SK-N-SH treated with all-trans-retinoic acid at 6 μM for 48 hours (cell line): ENCODE measurements at regions not wholly inside any gene's neighbourhood (a gene's known extent, or its start where the extent isn't known, plus 50 kb on each side); places are given as distances from the start of the nearest gene placed in this dataset.

Experiments used
- ATAC-seq: fragments of 200-7000 bp; cut with Tn5 transposase; 3 replicates; pipeline ENCODE4 v1.9.1; 2020; ENCODE audit warnings: mild to moderate bottlenecking, moderate library complexity
- ARNTL ChIP-seq: fragments of 450-650 bp; formaldehyde crosslinking; IDR thresholded peaks from 2 replicates; pipeline ENCODE4 v1.5.0; 2020; ENCODE audit warnings: low read depth, mild to moderate bottlenecking, moderate library complexity, borderline replicate concordance
- BACH2 ChIP-seq: fragments of 250-450 bp; sonication (Bioruptor Pico); IDR thresholded peaks from 2 replicates; pipeline ENCODE4 v1.9.0; 2021; ENCODE audit warnings: mild to moderate bottlenecking, borderline replicate concordance
- CSDC2 ChIP-seq: fragments of 250-450 bp; sonication (Bioruptor Pico); IDR thresholded peaks from 2 replicates; pipeline ENCODE4 v1.5.0; 2020; ENCODE audit warnings: mild to moderate bottlenecking, moderate library complexity
- ESRRG ChIP-seq: fragments of 250-450 bp; sonication (Bioruptor Pico); IDR thresholded peaks from 2 replicates; pipeline ENCODE4 v1.6.1; 2021; ENCODE audit warnings: mild to moderate bottlenecking
- GLIS3 ChIP-seq: fragments of 250-450 bp; sonication (Bioruptor Pico); IDR thresholded peaks from 2 replicates; pipeline ENCODE4 v1.5.0; 2020; ENCODE audit warnings: mild to moderate bottlenecking, moderate library complexity
- ISL1 ChIP-seq: fragments of 250-450 bp; sonication (Bioruptor Pico); IDR thresholded peaks from 2 replicates; pipeline ENCODE4 v2.1.2; 2022; ENCODE audit warnings: mild to moderate bottlenecking, moderate library complexity
- OSR1 ChIP-seq: fragments of 250-450 bp; sonication (Bioruptor Pico); IDR thresholded peaks from 2 replicates; pipeline ENCODE4 v1.8.0; 2022; ENCODE audit warnings: moderate library complexity, mild to moderate bottlenecking, inconsistent platforms
- PPARA ChIP-seq: fragments of 250-450 bp; sonication (Bioruptor Pico); IDR thresholded peaks from 2 replicates; pipeline ENCODE4 v1.5.0; 2020; ENCODE audit warnings: mild to moderate bottlenecking, borderline replicate concordance
- RARB ChIP-seq: fragments of 250-450 bp; sonication (Bioruptor Pico); IDR thresholded peaks from 2 replicates; pipeline ENCODE4 v1.8.0; 2021; ENCODE audit warnings: mild to moderate bottlenecking, moderate library complexity
- SNAI2 ChIP-seq: fragments of 250-450 bp; sonication (Bioruptor Pico); IDR thresholded peaks from 2 replicates; pipeline ENCODE4 v1.5.0; 2020; ENCODE audit warnings: mild to moderate bottlenecking, moderate library complexity
- TCF4 ChIP-seq: fragments of 250-450 bp; sonication (Bioruptor Pico); IDR thresholded peaks from 2 replicates; pipeline ENCODE4 v1.8.0; 2021; ENCODE audit warnings: mild to moderate bottlenecking, moderate library complexity, borderline replicate concordance
- TOX ChIP-seq: fragments of 250-450 bp; sonication (Bioruptor Pico); IDR thresholded peaks from 2 replicates; pipeline ENCODE4 v1.8.0; 2021; ENCODE audit warnings: mild to moderate bottlenecking, moderate library complexity, borderline replicate concordance
- ZC3H10 ChIP-seq: fragments of 250-450 bp; sonication (Bioruptor Pico); IDR thresholded peaks from 2 replicates; pipeline ENCODE4 v1.5.1; 2021; ENCODE audit warnings: mild to moderate bottlenecking, moderate library complexity
- ZFP3 ChIP-seq: fragments of 250-450 bp; sonication (Bioruptor Pico); IDR thresholded peaks from 2 replicates; pipeline ENCODE4 v1.5.0; 2020; ENCODE audit warnings: mild to moderate bottlenecking, moderate library complexity
- ZFP30 ChIP-seq: fragments of 450-650 bp; formaldehyde crosslinking; IDR thresholded peaks from 2 replicates; pipeline ENCODE4 v1.5.0; 2022; ENCODE audit warnings: mild to moderate bottlenecking, moderate library complexity
- ZNF565 ChIP-seq: fragments of 450-650 bp; formaldehyde crosslinking; conservative IDR thresholded peaks from 2 replicates; pipeline ENCODE4 v1.5.0; 2020; ENCODE audit warnings: low read depth, mild to moderate bottlenecking, moderate library complexity
- ZNF70 ChIP-seq: fragments of 450-650 bp; formaldehyde crosslinking; IDR thresholded peaks from 2 replicates; pipeline ENCODE4 v1.5.0; 2020; ENCODE audit warnings: mild to moderate bottlenecking, moderate library complexity
- ZNF8 ChIP-seq: fragments of 450-650 bp; formaldehyde crosslinking; IDR thresholded peaks from 2 replicates; pipeline ENCODE4 v1.5.0; 2020; ENCODE audit warnings: mild to moderate bottlenecking, moderate library complexity
- TF ChIP-seq, protein P1 (sequence below): fragments of 250-450 bp; sonication (Bioruptor Pico); IDR thresholded peaks from 2 replicates; pipeline ENCODE4 v1.5.1; 2020; ENCODE audit warnings: low read depth, mild to moderate bottlenecking, moderate library complexity
- TF ChIP-seq, protein P2 (sequence below): fragments of 250-450 bp; sonication (Bioruptor Pico); IDR thresholded peaks from 2 replicates; pipeline ENCODE4 v1.5.0; 2020; ENCODE audit warnings: mild to moderate bottlenecking, moderate library complexity
- TF ChIP-seq, protein P3 (sequence below): fragments of 250-450 bp; sonication (Bioruptor Pico); IDR thresholded peaks from 2 replicates; pipeline ENCODE4 v1.8.0; 2020; ENCODE audit warnings: mild to moderate bottlenecking, moderate library complexity, borderline replicate concordance
- TF ChIP-seq, protein P4 (sequence below): fragments of 250-450 bp; sonication (Bioruptor Pico); IDR thresholded peaks from 2 replicates; pipeline ENCODE4 v1.5.1; 2021; ENCODE audit warnings: mild to moderate bottlenecking, moderate library complexity
- TF ChIP-seq, protein P5 (sequence below): fragments of 250-450 bp; sonication (Bioruptor Pico); IDR thresholded peaks from 2 replicates; pipeline ENCODE4 v1.8.0; 2021; ENCODE audit warnings: low read depth, mild to moderate bottlenecking, moderate library complexity, borderline replicate concordance

DNA sequence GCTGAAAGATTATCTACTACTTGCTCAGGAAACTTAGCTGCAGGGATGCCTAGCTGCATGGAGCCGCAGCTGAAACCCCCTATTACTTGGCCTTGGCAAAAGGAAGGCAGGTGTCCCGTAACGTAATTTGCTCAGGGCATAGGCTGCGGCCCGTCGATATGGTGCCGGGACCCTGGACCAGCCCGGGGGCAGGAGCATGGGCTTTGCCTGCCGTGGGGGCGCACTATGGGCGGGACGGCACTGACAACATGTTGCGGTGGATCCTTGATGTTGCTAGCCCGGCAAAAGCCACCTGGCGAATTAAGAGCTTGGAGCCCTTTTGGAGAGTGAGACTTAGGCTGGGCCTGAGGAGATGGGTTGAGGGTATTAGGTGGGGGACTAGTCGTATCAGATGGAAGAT, 1551.2 kb downstream of the AACS start:
- ATAC-seq: no peak
- TF ChIP-seq ISL1 (CRISPR knock-in tag): no peak
- TF ChIP-seq, protein P1, sequence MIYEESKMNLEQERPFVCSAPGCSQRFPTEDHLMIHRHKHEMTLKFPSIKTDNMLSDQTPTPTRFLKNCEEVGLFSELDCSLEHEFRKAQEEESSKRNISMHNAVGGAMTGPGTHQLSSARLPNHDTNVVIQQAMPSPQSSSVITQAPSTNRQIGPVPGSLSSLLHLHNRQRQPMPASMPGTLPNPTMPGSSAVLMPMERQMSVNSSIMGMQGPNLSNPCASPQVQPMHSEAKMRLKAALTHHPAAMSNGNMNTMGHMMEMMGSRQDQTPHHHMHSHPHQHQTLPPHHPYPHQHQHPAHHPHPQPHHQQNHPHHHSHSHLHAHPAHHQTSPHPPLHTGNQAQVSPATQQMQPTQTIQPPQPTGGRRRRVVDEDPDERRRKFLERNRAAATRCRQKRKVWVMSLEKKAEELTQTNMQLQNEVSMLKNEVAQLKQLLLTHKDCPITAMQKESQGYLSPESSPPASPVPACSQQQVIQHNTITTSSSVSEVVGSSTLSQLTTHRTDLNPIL (CRISPR knock-in tag): no peak
- TF ChIP-seq TCF4 (CRISPR knock-in tag): no peak
- no peak for TF ChIP-seq OSR1 (CRISPR knock-in tag)
- TF ChIP-seq ZC3H10 (CRISPR knock-in tag): no peak

DNA sequence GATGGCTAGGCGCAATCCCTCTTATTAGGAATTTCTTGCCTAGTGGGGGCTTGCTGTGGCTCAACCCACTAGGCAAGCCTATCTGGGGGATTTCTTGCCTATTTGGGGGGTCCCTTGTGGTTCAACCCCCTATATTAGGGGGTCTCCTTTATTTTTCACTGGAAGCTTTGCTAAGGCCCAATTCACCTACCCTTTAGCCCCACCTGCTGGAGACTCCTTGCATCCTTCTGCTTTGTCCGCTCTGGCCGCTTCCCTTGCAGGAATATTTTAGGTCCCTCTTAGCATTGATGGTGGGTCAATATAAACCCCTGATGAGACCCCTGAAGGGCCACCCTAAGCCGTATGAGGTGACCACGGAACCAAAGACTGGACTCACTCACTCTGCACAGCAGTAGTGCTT, 1552.1 kb downstream of the AACS start:
- TF ChIP-seq, protein P1 (CRISPR knock-in tag): no peak
- TF ChIP-seq ESRRG (CRISPR knock-in tag): no peak
- no peak for TF ChIP-seq SNAI2 (CRISPR knock-in tag)
- TF ChIP-seq BACH2 (CRISPR knock-in tag): no peak
- no peak for TF ChIP-seq OSR1 (CRISPR knock-in tag)
- no peak for TF ChIP-seq ZC3H10 (CRISPR knock-in tag)
- TF ChIP-seq, protein P2, sequence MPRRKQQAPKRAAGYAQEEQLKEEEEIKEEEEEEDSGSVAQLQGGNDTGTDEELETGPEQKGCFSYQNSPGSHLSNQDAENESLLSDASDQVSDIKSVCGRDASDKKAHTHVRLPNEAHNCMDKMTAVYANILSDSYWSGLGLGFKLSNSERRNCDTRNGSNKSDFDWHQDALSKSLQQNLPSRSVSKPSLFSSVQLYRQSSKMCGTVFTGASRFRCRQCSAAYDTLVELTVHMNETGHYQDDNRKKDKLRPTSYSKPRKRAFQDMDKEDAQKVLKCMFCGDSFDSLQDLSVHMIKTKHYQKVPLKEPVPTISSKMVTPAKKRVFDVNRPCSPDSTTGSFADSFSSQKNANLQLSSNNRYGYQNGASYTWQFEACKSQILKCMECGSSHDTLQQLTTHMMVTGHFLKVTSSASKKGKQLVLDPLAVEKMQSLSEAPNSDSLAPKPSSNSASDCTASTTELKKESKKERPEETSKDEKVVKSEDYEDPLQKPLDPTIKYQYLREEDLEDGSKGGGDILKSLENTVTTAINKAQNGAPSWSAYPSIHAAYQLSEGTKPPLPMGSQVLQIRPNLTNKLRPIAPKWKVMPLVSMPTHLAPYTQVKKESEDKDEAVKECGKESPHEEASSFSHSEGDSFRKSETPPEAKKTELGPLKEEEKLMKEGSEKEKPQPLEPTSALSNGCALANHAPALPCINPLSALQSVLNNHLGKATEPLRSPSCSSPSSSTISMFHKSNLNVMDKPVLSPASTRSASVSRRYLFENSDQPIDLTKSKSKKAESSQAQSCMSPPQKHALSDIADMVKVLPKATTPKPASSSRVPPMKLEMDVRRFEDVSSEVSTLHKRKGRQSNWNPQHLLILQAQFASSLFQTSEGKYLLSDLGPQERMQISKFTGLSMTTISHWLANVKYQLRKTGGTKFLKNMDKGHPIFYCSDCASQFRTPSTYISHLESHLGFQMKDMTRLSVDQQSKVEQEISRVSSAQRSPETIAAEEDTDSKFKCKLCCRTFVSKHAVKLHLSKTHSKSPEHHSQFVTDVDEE (CRISPR knock-in tag): no peak
- no peak for TF ChIP-seq ZNF8 (CRISPR knock-in tag)
- no peak for TF ChIP-seq ZNF565 (CRISPR knock-in tag)
- no peak for TF ChIP-seq GLIS3 (CRISPR knock-in tag)
- TF ChIP-seq ZFP3: no peak
- TF ChIP-seq ISL1 (CRISPR knock-in tag): no peak
- no peak for TF ChIP-seq RARB (CRISPR knock-in tag)
- no peak for TF ChIP-seq PPARA
- TF ChIP-seq ARNTL (CRISPR knock-in tag): no peak
- no peak for TF ChIP-seq CSDC2 (CRISPR knock-in tag)
- no peak for TF ChIP-seq ZNF70 (CRISPR knock-in tag)
- TF ChIP-seq, protein P3, sequence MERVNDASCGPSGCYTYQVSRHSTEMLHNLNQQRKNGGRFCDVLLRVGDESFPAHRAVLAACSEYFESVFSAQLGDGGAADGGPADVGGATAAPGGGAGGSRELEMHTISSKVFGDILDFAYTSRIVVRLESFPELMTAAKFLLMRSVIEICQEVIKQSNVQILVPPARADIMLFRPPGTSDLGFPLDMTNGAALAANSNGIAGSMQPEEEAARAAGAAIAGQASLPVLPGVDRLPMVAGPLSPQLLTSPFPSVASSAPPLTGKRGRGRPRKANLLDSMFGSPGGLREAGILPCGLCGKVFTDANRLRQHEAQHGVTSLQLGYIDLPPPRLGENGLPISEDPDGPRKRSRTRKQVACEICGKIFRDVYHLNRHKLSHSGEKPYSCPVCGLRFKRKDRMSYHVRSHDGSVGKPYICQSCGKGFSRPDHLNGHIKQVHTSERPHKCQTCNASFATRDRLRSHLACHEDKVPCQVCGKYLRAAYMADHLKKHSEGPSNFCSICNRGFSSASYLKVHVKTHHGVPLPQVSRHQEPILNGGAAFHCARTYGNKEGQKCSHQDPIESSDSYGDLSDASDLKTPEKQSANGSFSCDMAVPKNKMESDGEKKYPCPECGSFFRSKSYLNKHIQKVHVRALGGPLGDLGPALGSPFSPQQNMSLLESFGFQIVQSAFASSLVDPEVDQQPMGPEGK (CRISPR knock-in tag): no peak
- no peak for TF ChIP-seq ZFP30 (CRISPR knock-in tag)
- peak; percentile 43; the same call in 1 of the 3 replicates for ATAC-seq

DNA sequence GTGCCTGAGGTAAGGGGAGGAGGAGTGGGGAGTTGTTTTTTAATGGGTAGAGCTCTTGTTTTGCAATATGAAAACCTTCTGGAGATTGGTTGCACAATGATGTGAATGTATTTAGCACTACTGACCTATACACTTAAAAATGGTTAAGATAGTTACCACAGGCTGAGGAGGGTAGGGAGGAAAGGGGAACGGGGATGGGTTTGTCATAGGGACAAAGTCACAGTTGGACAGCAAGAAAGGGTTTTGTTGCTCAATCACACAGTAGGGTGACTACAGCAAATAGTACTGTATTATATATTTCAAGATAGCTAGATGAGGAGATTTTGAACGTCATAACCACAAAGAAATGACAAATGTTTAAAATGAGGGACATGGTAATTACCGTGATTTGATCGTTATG, 1562.4 kb downstream of the AACS start:
- no peak for ATAC-seq

More for the DNA sequence above, 1562.4 kb downstream of the AACS start:
- TF ChIP-seq, protein P1 (CRISPR knock-in tag): no peak
- TF ChIP-seq ZNF565 (CRISPR knock-in tag) (no peak), ZC3H10 (CRISPR knock-in tag) (no peak), TOX (CRISPR knock-in tag) (no peak)
- TF ChIP-seq, protein P4, sequence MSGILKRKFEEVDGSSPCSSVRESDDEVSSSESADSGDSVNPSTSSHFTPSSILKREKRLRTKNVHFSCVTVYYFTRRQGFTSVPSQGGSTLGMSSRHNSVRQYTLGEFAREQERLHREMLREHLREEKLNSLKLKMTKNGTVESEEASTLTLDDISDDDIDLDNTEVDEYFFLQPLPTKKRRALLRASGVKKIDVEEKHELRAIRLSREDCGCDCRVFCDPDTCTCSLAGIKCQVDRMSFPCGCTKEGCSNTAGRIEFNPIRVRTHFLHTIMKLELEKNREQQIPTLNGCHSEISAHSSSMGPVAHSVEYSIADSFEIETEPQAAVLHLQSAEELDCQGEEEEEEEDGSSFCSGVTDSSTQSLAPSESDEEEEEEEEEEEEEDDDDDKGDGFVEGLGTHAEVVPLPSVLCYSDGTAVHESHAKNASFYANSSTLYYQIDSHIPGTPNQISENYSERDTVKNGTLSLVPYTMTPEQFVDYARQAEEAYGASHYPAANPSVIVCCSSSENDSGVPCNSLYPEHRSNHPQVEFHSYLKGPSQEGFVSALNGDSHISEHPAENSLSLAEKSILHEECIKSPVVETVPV (CRISPR knock-in tag): no peak
- TF ChIP-seq, protein P5, sequence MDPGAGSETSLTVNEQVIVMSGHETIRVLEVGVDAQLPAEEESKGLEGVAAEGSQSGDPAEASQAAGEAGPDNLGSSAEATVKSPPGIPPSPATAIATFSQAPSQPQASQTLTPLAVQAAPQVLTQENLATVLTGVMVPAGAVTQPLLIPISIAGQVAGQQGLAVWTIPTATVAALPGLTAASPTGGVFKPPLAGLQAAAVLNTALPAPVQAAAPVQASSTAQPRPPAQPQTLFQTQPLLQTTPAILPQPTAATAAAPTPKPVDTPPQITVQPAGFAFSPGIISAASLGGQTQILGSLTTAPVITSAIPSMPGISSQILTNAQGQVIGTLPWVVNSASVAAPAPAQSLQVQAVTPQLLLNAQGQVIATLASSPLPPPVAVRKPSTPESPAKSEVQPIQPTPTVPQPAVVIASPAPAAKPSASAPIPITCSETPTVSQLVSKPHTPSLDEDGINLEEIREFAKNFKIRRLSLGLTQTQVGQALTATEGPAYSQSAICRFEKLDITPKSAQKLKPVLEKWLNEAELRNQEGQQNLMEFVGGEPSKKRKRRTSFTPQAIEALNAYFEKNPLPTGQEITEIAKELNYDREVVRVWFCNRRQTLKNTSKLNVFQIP (CRISPR knock-in tag): no peak
